ENCODE measurements at regions not wholly inside any gene's neighbourhood (a gene's known extent, or its start where the extent isn't known, plus 50 kb on each side); places are given as distances from the start of the nearest gene placed in this dataset.

DNA sequence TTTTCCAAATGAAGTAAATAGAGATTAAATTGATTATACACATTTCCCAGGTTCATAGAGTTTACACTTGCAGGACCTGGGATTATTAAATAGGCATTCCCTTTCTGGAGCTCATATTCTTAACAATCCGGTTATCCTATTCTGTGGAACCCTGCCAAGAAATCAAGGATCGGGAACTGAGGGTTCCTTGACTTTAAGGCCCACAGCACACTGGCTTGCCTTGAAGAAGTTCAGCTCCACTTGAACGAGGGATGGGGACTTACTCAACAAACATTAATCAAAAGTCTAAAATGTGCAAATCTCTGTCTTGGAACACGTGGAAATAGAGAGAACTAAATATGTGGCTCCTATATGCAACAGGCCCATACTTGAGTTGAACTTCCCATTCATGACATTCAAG lies 142.3 kb upstream of the RGPD4 start:
- H3K9me2 ChIP-seq (ENCODE audit: insufficient read depth, low read length), result no peaks in the 10 kb centered on the region
- H2AFZ ChIP-seq (ENCODE audit: low read depth, low read length), result no peak overlapping the region
- no peak overlapping the region for H3K4me3 ChIP-seq (ENCODE audit: low read length)
- H3K9ac ChIP-seq (ENCODE audit: low read length), result no peak overlapping the region
- H4K20me1 ChIP-seq (ENCODE audit: insufficient read depth), result no peaks in the 10 kb centered on the region
- no peak overlapping the region for H3K27ac ChIP-seq (ENCODE audit: low read length)
- no peaks in the 10 kb centered on the region for H3K79me2 ChIP-seq (replicated peaks; ENCODE audit: insufficient read depth, low read length)
- TF ChIP-seq EP300 (conservative IDR thresholded peaks at IDR 0.05; ENCODE audit: poor library complexity, severe bottlenecking) (no peak), TAF1 (IDR thresholded peaks at IDR 0.05; ENCODE audit: low read depth) (no peak), EZH2 (IDR thresholded peaks at IDR 0.05; ENCODE audit: borderline replicate concordance, insufficient read depth, low read length, poor library complexity, severe bottlenecking) (no peak), SMC3 (conservative IDR thresholded peaks at IDR 0.05; ENCODE audit: poor library complexity) (no peak), RAD21 (conservative IDR thresholded peaks at IDR 0.05) (no peak), MXI1 (conservative IDR thresholded peaks at IDR 0.05; ENCODE audit: poor library complexity, severe bottlenecking) (no peak), POLR2AphosphoS5 (IDR thresholded peaks at IDR 0.05) (no peak)
- TF ChIP-seq, protein P1, sequence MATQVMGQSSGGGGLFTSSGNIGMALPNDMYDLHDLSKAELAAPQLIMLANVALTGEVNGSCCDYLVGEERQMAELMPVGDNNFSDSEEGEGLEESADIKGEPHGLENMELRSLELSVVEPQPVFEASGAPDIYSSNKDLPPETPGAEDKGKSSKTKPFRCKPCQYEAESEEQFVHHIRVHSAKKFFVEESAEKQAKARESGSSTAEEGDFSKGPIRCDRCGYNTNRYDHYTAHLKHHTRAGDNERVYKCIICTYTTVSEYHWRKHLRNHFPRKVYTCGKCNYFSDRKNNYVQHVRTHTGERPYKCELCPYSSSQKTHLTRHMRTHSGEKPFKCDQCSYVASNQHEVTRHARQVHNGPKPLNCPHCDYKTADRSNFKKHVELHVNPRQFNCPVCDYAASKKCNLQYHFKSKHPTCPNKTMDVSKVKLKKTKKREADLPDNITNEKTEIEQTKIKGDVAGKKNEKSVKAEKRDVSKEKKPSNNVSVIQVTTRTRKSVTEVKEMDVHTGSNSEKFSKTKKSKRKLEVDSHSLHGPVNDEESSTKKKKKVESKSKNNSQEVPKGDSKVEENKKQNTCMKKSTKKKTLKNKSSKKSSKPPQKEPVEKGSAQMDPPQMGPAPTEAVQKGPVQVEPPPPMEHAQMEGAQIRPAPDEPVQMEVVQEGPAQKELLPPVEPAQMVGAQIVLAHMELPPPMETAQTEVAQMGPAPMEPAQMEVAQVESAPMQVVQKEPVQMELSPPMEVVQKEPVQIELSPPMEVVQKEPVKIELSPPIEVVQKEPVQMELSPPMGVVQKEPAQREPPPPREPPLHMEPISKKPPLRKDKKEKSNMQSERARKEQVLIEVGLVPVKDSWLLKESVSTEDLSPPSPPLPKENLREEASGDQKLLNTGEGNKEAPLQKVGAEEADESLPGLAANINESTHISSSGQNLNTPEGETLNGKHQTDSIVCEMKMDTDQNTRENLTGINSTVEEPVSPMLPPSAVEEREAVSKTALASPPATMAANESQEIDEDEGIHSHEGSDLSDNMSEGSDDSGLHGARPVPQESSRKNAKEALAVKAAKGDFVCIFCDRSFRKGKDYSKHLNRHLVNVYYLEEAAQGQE (IDR thresholded peaks at IDR 0.05; ENCODE audit: borderline replicate concordance), result no peak
- TF ChIP-seq, protein P2, sequence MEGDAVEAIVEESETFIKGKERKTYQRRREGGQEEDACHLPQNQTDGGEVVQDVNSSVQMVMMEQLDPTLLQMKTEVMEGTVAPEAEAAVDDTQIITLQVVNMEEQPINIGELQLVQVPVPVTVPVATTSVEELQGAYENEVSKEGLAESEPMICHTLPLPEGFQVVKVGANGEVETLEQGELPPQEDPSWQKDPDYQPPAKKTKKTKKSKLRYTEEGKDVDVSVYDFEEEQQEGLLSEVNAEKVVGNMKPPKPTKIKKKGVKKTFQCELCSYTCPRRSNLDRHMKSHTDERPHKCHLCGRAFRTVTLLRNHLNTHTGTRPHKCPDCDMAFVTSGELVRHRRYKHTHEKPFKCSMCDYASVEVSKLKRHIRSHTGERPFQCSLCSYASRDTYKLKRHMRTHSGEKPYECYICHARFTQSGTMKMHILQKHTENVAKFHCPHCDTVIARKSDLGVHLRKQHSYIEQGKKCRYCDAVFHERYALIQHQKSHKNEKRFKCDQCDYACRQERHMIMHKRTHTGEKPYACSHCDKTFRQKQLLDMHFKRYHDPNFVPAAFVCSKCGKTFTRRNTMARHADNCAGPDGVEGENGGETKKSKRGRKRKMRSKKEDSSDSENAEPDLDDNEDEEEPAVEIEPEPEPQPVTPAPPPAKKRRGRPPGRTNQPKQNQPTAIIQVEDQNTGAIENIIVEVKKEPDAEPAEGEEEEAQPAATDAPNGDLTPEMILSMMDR (IDR thresholded peaks at IDR 0.05; ENCODE audit: poor library complexity, severe bottlenecking), result no peak
- peaks cover 7% of the 10 kb centered on the region for H3K27me3 ChIP-seq (ENCODE audit: insufficient read depth, low read depth, low read length)
- H3F3A ChIP-seq (ENCODE audit: insufficient read depth, low read length, poor library complexity, severe bottlenecking), result no peaks in the 10 kb centered on the region
- no peaks in the 10 kb centered on the region for H3K36me3 ChIP-seq (ENCODE audit: insufficient read depth, low read length)
- no peaks in the 10 kb centered on the region for H3K9me3 ChIP-seq (ENCODE audit: low read length)
- H3K4me2 ChIP-seq (ENCODE audit: low read length), result no peak overlapping the region

DNA sequence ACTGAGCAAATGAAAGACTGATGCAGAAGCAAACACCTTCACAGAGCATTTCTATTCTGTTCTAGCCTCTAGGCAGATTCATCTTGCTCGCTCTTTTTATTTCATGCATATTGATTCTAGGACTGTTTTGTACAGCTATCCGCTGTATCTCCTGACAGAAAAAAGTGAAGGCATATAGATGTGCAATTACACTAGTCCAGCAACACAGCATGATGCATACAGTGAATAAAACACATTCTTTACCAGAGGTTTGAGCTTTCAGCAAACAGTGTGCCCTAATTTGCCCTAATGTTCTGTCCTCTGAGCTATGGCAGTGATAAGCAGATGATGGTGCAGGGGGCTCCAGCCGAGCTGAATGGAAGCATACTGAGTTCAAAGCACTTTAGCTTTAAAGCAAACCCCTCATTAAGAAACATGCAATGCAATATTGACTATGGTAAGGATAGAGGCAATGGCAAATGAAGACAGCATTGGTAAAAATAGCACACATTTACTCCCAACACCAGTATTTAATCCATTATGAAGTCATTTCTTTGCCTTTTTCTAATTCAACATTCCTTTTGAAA lies 141.2 kb upstream of the RGPD4 start:
- Histone ChIP-seq H3K36me3 (ENCODE audit: insufficient read depth, low read length) (no peaks in the 10 kb centered on the region), H3K27ac (ENCODE audit: low read length) (peak overlapping the region; percentile 46), H3K9ac (ENCODE audit: low read length) (peak overlapping the region; percentile 15), H3K9me3 (ENCODE audit: low read length) (no peaks in the 10 kb centered on the region), H3K4me2 (ENCODE audit: low read length) (peak overlapping the region; percentile 31), H3K27me3 (ENCODE audit: insufficient read depth, low read depth, low read length) (peaks cover 9% of the 10 kb centered on the region), H3K9me2 (ENCODE audit: insufficient read depth, low read length) (no peaks in the 10 kb centered on the region), H4K20me1 (ENCODE audit: insufficient read depth) (no peaks in the 10 kb centered on the region), H3F3A (ENCODE audit: insufficient read depth, low read length, poor library complexity, severe bottlenecking) (no peaks in the 10 kb centered on the region), H3K79me2 (replicated peaks; ENCODE audit: insufficient read depth, low read length) (no peaks in the 10 kb centered on the region), H3K4me3 (ENCODE audit: low read length) (peak overlapping the region; percentile 22), H2AFZ (ENCODE audit: low read depth, low read length) (peak overlapping the region; percentile 3)
- TF ChIP-seq EP300 (conservative IDR thresholded peaks at IDR 0.05; ENCODE audit: poor library complexity, severe bottlenecking) (peak; percentile 65), MXI1 (conservative IDR thresholded peaks at IDR 0.05; ENCODE audit: poor library complexity, severe bottlenecking) (no peak), RAD21 (conservative IDR thresholded peaks at IDR 0.05) (no peak), TAF1 (IDR thresholded peaks at IDR 0.05; ENCODE audit: low read depth) (no peak), SMC3 (conservative IDR thresholded peaks at IDR 0.05; ENCODE audit: poor library complexity) (peak; percentile 41), POLR2AphosphoS5 (IDR thresholded peaks at IDR 0.05) (peak; percentile 88)
- TF ChIP-seq, protein P1 (IDR thresholded peaks at IDR 0.05; ENCODE audit: borderline replicate concordance), result no peak
- TF ChIP-seq, protein P2 (IDR thresholded peaks at IDR 0.05; ENCODE audit: poor library complexity, severe bottlenecking), result peak; percentile 21
